Prostate gland (tissue), 2 donors: ENCODE measurements at regions not wholly inside any gene's neighbourhood (a gene's known extent, or its start where the extent isn't known, plus 50 kb on each side); places are given as distances from the start of the nearest gene placed in this dataset.

ENCODE experiments used
- CTCF ChIP-seq, 4 experiments: fragments of 200-600 bp in 2 of 4; fragments of 450-650 bp in 2 of 4; sonication (generic) in 2 of 4; IDR thresholded peaks; 1 replicate in 3 of 4; 2 replicates in 1 of 4; pipeline ENCODE4 v1.5.1; 2016 to 2019; ENCODE audit warnings: antibody characterized with exemption in 4 of 4, mild to moderate bottlenecking in 2 of 4, moderate library complexity in 2 of 4
- POLR2A ChIP-seq: fragments of 450-650 bp; IDR thresholded peaks from one replicate; pipeline ENCODE4 v1.6.1; 2016; ENCODE audit warnings: antibody characterized with exemption, mild to moderate bottlenecking

GRCh38 chr2:8149985-8150539 lies 531.8 kb upstream of the ID2 start:
- TF ChIP-seq CTCF (IDR thresholded peaks at IDR 0.05): no peak
- no peak for TF ChIP-seq POLR2A
